ENCODE measurements at regions not wholly inside any gene's neighbourhood (a gene's known extent, or its start where the extent isn't known, plus 50 kb on each side); places are given as distances from the start of the nearest gene placed in this dataset.

GRCh38 chr13:53126841-53127245 is 98.2 kb downstream of the OLFM4 start:
- Histone ChIP-seq H3K4me1 (ENCODE audit: control insufficient read depth, insufficient read depth, low read length) (peaks cover 3% of the 10 kb centered on the region; the same call in 1 of the 2 replicates), H3K36me3 (ENCODE audit: control insufficient read depth, insufficient read depth, low read length) (no peaks in the 10 kb centered on the region), H3K27ac (ENCODE audit: low read depth, low read length) (no peak overlapping the region), H3K9ac (ENCODE audit: low read length) (no peak overlapping the region), H3K9me3 (ENCODE audit: control insufficient read depth, insufficient read depth, low read depth, low read length) (no peaks in the 10 kb centered on the region), H3K4me3 (ENCODE audit: low read depth, low read length) (no peak overlapping the region), H3K27me3 (ENCODE audit: control insufficient read depth, insufficient read depth, low read length) (no peaks in the 10 kb centered on the region)

DNA sequence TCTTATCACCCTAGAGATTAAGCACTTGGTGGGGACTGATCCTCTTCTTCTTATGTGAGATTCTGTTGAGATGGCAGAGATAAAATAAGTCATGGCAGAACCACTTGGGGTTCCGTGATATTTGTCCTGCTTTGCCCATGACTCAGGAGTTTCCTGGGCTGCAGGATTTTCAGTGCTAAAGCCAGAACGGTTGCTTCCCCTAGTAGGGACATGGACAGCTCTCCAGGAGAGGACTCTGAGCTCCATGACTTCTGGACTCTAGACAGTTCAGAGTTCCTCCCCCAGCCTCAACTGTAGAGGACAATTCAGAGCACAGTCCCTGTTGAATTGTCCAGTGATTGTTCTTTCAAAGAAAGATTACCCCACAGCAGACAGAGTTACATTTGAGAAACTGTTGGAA is 98.8 kb downstream of the OLFM4 start:
- Histone ChIP-seq H3K27me3 (ENCODE audit: control insufficient read depth, insufficient read depth, low read length) (no peaks in the 10 kb centered on the region), H3K4me1 (ENCODE audit: control insufficient read depth, insufficient read depth, low read length) (no peaks in the 10 kb centered on the region)

DNA sequence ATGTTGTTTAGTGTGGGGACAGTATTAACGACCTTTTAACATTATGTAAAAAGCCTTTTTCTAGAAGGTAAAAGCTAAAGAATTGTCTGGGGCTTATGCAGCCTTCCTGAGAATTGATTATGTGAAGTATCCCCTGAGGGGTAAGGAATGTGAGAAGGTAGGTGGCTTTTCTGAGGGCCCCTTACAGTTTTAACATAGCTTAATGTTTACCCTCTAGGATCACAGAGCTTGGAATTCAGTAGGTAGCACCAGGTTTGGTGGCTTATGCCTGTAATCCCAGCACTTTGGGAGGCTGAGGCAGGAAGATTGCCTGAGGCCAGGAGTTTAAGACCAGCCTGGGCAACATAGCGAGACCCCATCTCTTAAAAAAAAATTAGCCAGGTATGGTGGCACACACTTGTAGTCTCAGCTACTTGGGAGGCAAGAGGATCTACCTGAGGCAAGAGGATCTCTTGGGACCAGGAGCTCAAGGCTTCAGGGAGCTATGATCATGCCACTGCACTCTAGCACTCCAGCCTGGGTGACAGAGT is 101.3 kb downstream of the OLFM4 start:
- H3K9me3 ChIP-seq (ENCODE audit: control insufficient read depth, insufficient read depth, low read depth, low read length) = no peaks in the 10 kb centered on the region
- no peaks in the 10 kb centered on the region for H3K36me3 ChIP-seq (ENCODE audit: control insufficient read depth, insufficient read depth, low read length)
- H3K27me3 ChIP-seq (ENCODE audit: control insufficient read depth, insufficient read depth, low read length) = no peaks in the 10 kb centered on the region
- no peak overlapping the region for H3K27ac ChIP-seq (ENCODE audit: low read depth, low read length)
- no peak overlapping the region for H3K9ac ChIP-seq (ENCODE audit: low read length)
- H3K4me1 ChIP-seq (ENCODE audit: control insufficient read depth, insufficient read depth, low read length) = no peaks in the 10 kb centered on the region
- H3K4me3 ChIP-seq (ENCODE audit: low read depth, low read length) = no peak overlapping the region

More for the DNA sequence above, 98.8 kb downstream of the OLFM4 start:
- Histone ChIP-seq H3K4me3 (ENCODE audit: low read depth, low read length) (no peak overlapping the region), H3K9me3 (ENCODE audit: control insufficient read depth, insufficient read depth, low read depth, low read length) (no peaks in the 10 kb centered on the region), H3K27ac (ENCODE audit: low read depth, low read length) (no peak overlapping the region), H3K36me3 (ENCODE audit: control insufficient read depth, insufficient read depth, low read length) (no peaks in the 10 kb centered on the region), H3K9ac (ENCODE audit: low read length) (no peak overlapping the region)

GRCh38 chr13:53131361-53131760 is 102.7 kb downstream of the OLFM4 start:
- Histone ChIP-seq H3K27ac (ENCODE audit: low read depth, low read length) (no peak overlapping the region), H3K27me3 (ENCODE audit: control insufficient read depth, insufficient read depth, low read length) (no peaks in the 10 kb centered on the region), H3K4me3 (ENCODE audit: low read depth, low read length) (no peak overlapping the region), H3K9ac (ENCODE audit: low read length) (no peak overlapping the region), H3K36me3 (ENCODE audit: control insufficient read depth, insufficient read depth, low read length) (no peaks in the 10 kb centered on the region), H3K9me3 (ENCODE audit: control insufficient read depth, insufficient read depth, low read depth, low read length) (no peaks in the 10 kb centered on the region), H3K4me1 (ENCODE audit: control insufficient read depth, insufficient read depth, low read length) (no peaks in the 10 kb centered on the region)

DNA sequence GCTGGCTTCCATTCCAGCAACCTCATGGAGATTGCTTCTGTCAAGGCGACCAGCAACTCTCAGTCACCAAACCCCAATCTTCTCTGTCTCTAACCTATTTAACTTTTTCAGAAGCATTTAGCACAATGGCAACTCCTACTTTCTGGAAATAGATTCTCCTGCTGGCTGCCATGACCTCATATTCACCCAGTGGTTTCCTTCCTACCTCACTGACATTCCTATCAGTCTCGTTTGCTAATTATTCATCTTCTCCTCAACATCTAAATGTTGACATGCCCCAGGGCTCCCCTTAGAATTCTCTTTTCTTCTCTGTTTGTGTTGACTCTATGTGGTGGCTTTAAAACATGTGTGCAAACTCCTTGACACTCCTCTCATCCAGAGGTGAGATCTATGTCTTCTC is 106.7 kb downstream of the OLFM4 start:
- Histone ChIP-seq H3K27ac (ENCODE audit: low read depth, low read length) (no peak overlapping the region), H3K4me1 (ENCODE audit: control insufficient read depth, insufficient read depth, low read length) (no peaks in the 10 kb centered on the region), H3K9me3 (ENCODE audit: control insufficient read depth, insufficient read depth, low read depth, low read length) (no peaks in the 10 kb centered on the region), H3K9ac (ENCODE audit: low read length) (no peak overlapping the region), H3K4me3 (ENCODE audit: low read depth, low read length) (no peak overlapping the region), H3K36me3 (ENCODE audit: control insufficient read depth, insufficient read depth, low read length) (no peaks in the 10 kb centered on the region), H3K27me3 (ENCODE audit: control insufficient read depth, insufficient read depth, low read length) (no peaks in the 10 kb centered on the region)

GRCh38 chr13:53136554-53137215 is 108.1 kb downstream of the OLFM4 start:
- Histone ChIP-seq H3K9me3 (ENCODE audit: control insufficient read depth, insufficient read depth, low read depth, low read length) (no peaks in the 10 kb centered on the region), H3K9ac (ENCODE audit: low read length) (no peak overlapping the region), H3K4me3 (ENCODE audit: low read depth, low read length) (no peak overlapping the region), H3K4me1 (ENCODE audit: control insufficient read depth, insufficient read depth, low read length) (no peaks in the 10 kb centered on the region; the same call in 1 of the 2 replicates), H3K27ac (ENCODE audit: low read depth, low read length) (no peak overlapping the region), H3K36me3 (ENCODE audit: control insufficient read depth, insufficient read depth, low read length) (no peaks in the 10 kb centered on the region), H3K27me3 (ENCODE audit: control insufficient read depth, insufficient read depth, low read length) (no peaks in the 10 kb centered on the region)

DNA sequence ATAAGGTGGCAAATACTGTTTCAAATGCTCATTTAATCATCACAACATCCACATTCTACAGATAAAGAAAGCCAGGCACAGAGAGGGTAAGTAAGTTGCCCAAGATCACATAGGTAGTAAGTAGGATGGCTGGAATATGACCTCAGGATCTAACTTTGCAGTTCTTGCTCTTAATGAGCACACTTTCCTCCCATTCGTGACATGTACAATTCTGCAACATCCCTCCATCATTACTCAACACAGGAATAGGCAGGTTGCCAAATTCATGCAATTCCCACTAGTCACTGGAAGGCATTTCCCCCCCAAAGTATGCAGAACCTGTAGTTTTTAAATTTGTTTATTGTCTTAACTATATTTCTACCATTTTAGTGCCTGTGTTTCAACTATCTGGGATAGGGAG is 109.2 kb downstream of the OLFM4 start:
- H3K27ac ChIP-seq (ENCODE audit: low read depth, low read length) = no peak overlapping the region
- no peak overlapping the region for H3K9ac ChIP-seq (ENCODE audit: low read length)
- no peaks in the 10 kb centered on the region for H3K36me3 ChIP-seq (ENCODE audit: control insufficient read depth, insufficient read depth, low read length)
- no peaks in the 10 kb centered on the region for H3K27me3 ChIP-seq (ENCODE audit: control insufficient read depth, insufficient read depth, low read length)
- no peaks in the 10 kb centered on the region for H3K9me3 ChIP-seq (ENCODE audit: control insufficient read depth, insufficient read depth, low read depth, low read length)
- H3K4me1 ChIP-seq (ENCODE audit: control insufficient read depth, insufficient read depth, low read length) = peaks cover 4% of the 10 kb centered on the region; the same call in 1 of the 2 replicates
- H3K4me3 ChIP-seq (ENCODE audit: low read depth, low read length) = no peak overlapping the region

GRCh38 chr13:53138376-53139036 is 109.9 kb downstream of the OLFM4 start:
- H3K9me3 ChIP-seq (ENCODE audit: control insufficient read depth, insufficient read depth, low read depth, low read length) = no peaks in the 10 kb centered on the region
- H3K27ac ChIP-seq (ENCODE audit: low read depth, low read length) = no peak overlapping the region
- no peaks in the 10 kb centered on the region for H3K36me3 ChIP-seq (ENCODE audit: control insufficient read depth, insufficient read depth, low read length)

GRCh38 chr13:53141336-53141735 is 112.7 kb downstream of the OLFM4 start:
- H3K27me3 ChIP-seq (ENCODE audit: control insufficient read depth, insufficient read depth, low read length) = no peaks in the 10 kb centered on the region
- H3K27ac ChIP-seq (ENCODE audit: low read depth, low read length) = no peak overlapping the region
- peaks cover 4% of the 10 kb centered on the region; the same call in 1 of the 2 replicates for H3K4me1 ChIP-seq (ENCODE audit: control insufficient read depth, insufficient read depth, low read length)
- no peaks in the 10 kb centered on the region for H3K9me3 ChIP-seq (ENCODE audit: control insufficient read depth, insufficient read depth, low read depth, low read length)
- H3K36me3 ChIP-seq (ENCODE audit: control insufficient read depth, insufficient read depth, low read length) = no peaks in the 10 kb centered on the region
- H3K9ac ChIP-seq (ENCODE audit: low read length) = no peak overlapping the region
- no peak overlapping the region for H3K4me3 ChIP-seq (ENCODE audit: low read depth, low read length)

More at GRCh38 chr13:53138376-53139036, 109.9 kb downstream of the OLFM4 start:
- H3K9ac ChIP-seq (ENCODE audit: low read length) = no peak overlapping the region
- H3K4me3 ChIP-seq (ENCODE audit: low read depth, low read length) = no peak overlapping the region
- peaks cover 4% of the 10 kb centered on the region; the same call in 1 of the 2 replicates for H3K4me1 ChIP-seq (ENCODE audit: control insufficient read depth, insufficient read depth, low read length)
- H3K27me3 ChIP-seq (ENCODE audit: control insufficient read depth, insufficient read depth, low read length) = no peaks in the 10 kb centered on the region

DNA sequence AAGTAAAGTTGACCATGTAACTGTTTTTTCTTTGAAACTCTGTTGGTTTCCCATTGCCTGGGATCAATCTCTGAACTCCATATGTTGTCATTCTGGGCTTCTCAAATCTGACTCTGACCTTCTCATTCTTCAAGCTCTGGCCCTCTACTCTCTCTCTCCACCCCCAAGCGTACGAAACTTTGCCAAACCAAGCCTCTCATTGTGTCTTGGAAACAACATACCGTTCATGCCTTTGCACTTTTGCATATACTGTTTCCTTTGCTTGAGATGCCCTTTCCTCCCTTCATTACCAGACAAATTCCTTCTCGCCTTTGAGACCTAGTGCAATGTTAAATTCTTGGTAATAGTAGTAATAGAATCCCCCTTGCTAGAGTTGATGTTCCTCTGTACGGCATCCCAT is 113.7 kb downstream of the OLFM4 start:
- H3K9ac ChIP-seq (ENCODE audit: low read length) = no peak overlapping the region
- H3K27ac ChIP-seq (ENCODE audit: low read depth, low read length) = no peak overlapping the region
- no peaks in the 10 kb centered on the region for H3K9me3 ChIP-seq (ENCODE audit: control insufficient read depth, insufficient read depth, low read depth, low read length)
- no peaks in the 10 kb centered on the region for H3K36me3 ChIP-seq (ENCODE audit: control insufficient read depth, insufficient read depth, low read length)
- H3K27me3 ChIP-seq (ENCODE audit: control insufficient read depth, insufficient read depth, low read length) = no peaks in the 10 kb centered on the region
- peaks cover 4% of the 10 kb centered on the region; the same call in 1 of the 2 replicates for H3K4me1 ChIP-seq (ENCODE audit: control insufficient read depth, insufficient read depth, low read length)
- H3K4me3 ChIP-seq (ENCODE audit: low read depth, low read length) = no peak overlapping the region

DNA sequence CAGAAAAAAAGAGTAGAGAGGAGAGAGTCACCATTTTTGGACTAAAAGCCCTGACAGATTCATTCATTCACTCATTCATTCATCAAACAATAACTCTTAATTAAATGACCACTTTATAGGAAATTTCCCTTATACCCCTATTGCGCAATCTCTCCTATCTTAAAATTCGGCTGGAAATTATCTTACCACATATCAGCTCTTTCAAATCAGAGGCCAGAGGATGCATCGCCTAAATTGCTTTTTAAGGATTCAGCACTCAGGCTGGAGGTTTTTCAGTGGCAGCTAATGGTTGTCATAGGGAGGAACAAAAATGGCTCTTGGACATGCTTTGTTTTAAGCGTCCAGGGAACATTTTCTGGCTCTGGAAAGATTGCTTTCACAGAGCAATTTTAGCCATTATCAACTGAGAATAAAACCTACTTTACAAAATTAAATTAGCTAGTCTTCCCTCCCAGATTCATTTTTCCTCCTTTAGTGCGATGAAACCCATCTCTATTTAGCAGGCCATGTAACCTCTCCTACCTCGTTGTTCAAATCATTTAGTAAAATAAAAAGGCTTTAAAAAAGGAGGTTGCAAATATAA is 115.2 kb downstream of the OLFM4 start:
- no peaks in the 10 kb centered on the region for H3K36me3 ChIP-seq (ENCODE audit: control insufficient read depth, insufficient read depth, low read length)
- H3K9me3 ChIP-seq (ENCODE audit: control insufficient read depth, insufficient read depth, low read depth, low read length) = no peaks in the 10 kb centered on the region
- H3K27me3 ChIP-seq (ENCODE audit: control insufficient read depth, insufficient read depth, low read length) = no peaks in the 10 kb centered on the region

More for the DNA sequence above, 115.2 kb downstream of the OLFM4 start:
- H3K4me3 ChIP-seq (ENCODE audit: low read depth, low read length) = no peak overlapping the region
- H3K27ac ChIP-seq (ENCODE audit: low read depth, low read length) = no peak overlapping the region
- peaks cover 4% of the 10 kb centered on the region; the same call in 1 of the 2 replicates for H3K4me1 ChIP-seq (ENCODE audit: control insufficient read depth, insufficient read depth, low read length)
- H3K9ac ChIP-seq (ENCODE audit: low read length) = no peak overlapping the region

All from HUES6 (cell line).